Liver (tissue), 3 donors: ENCODE measurements at regions not wholly inside any gene's neighbourhood (a gene's known extent, or its start where the extent isn't known, plus 50 kb on each side); places are given as distances from the start of the nearest gene placed in this dataset.

ENCODE experiments used
- CTCF ChIP-seq: fragments of 150-350 bp; IDR thresholded peaks from 2 replicates; pipeline ENCODE4 v1.5.1; 2017; ENCODE audit warnings: improper control_type of control experiment, low read depth, low read length; ENCODE audit not compliant: missing input control
- FOXA1 ChIP-seq: IDR thresholded peaks from 2 replicates; pipeline ENCODE4 v1.6.1; 2016; ENCODE audit warnings: antibody characterized with exemption
- HNF4G ChIP-seq: IDR thresholded peaks from 2 replicates; pipeline ENCODE4 v1.6.1; 2016; ENCODE audit warnings: antibody characterized with exemption
- TAF1 ChIP-seq: conservative IDR thresholded peaks from 2 replicates; pipeline ENCODE4 v1.6.1; 2016; ENCODE audit warnings: antibody characterized with exemption, mild to moderate bottlenecking
- YY1 ChIP-seq: IDR thresholded peaks from 2 replicates; pipeline ENCODE4 v1.6.1; 2016; ENCODE audit warnings: antibody characterized with exemption, mild to moderate bottlenecking
- donor health status: healthy.
- donor health status: healthy.

- TF ChIP-seq CTCF, result no peak
- no peak for TF ChIP-seq YY1
- TF ChIP-seq FOXA1, result no peak
- no peak for TF ChIP-seq HNF4G
- TF ChIP-seq TAF1, result no peak
Observed at GRCh38 chr16:66212428-66212827, 154.1 kb upstream of the CDH5 start.
